ENCODE measurements at regions not wholly inside any gene's neighbourhood (a gene's known extent, or its start where the extent isn't known, plus 50 kb on each side); places are given as distances from the start of the nearest gene placed in this dataset.

DNA sequence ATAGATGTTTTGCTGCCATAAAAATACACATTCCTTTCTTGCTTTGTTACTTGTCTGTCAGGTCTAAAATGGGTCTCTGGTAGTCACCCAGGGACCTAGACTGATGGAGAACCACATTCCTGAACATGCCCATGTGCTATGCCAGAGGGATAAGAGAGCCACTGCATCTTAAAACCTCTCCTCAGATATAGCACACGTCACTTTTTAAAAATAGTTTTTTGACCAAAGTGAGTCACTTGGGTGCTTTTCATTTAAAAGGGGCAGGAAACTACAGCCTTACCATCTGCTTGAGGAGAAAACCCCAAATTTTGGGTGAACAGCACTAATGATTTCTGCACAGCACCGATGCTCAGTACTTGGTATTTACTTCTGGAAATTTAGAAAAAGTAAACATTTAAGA lies 197.8 kb downstream of the OGFRL1 start:
- DNase-seq: no peak

DNA sequence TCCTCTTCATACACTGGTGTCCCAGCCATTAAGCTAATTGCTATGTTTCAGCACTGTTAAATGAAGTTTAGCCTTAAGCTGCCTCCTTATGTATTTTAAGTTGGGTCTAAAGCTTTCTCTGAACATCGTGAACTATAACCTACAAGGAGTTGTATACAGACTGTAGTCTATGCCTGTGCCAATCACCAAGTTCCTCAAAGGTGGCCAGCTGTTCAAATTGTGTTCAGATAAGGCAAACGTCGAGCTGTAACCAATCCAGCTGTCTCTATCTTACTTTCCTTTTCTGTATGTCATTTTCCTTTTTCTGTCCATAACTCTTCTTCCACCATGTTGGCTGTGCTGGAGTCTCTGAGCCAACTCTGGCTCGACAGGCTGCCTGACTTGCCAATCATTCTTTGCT lies 199.6 kb downstream of the OGFRL1 start:
- DNase-seq: peak; percentile 75

DNA sequence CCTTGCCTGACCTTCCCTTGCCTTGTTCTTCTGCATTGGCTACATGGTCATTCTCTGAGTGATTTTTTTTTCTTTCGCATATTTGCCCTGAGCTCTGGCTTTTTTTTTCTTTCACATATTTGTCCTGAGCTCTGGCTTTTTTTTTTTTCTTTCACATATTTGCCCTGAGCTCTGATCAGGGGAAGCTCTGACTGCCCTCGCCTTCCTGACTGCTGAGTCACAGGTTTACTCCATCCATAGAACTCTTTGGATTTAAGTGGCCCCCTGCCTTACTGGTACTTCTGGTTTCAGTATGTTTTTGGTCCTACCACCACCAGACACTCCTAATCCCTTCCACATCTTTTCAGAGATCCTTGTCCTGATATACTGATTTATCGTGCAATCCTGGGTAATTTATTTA lies 201.1 kb downstream of the OGFRL1 start:
- DNase-seq: no peak

DNA sequence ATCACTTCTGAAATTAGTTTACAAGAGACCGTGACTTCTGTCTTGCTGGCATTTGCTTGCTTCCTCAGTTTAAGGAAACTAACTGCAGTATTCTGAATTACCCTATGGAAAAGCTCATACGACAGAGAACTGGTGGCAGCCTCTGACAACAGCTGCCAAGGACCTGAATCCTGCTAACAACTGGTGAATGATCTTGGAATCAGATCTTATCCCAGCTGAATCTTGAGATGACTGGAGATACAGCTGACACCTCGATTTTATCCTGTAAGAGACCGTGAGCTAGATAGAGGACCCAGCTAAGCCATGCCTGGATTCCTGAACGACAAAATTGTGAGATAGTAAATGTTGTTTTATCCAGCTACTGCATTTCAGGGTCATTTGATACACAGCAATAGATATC lies 202.3 kb downstream of the OGFRL1 start:
- DNase-seq: no peak

DNA sequence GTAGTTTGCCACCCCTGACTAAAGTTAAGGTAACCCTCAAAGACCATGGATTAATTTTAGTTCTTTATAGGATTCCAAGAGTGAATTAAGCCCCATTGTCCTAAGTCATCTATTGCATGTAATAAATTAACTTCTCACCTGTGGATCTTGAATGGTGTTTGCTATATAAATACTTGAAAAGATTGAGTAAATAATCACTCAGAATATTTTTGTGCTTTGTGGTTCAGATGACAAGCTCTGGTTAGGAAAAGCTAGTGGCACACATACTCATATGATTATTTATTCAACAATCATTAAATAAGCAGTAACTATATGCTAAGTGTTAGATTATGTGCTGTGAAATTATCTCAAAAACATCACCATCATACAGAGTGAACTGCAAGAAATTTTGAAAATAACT lies 203.2 kb downstream of the OGFRL1 start:
- no peak for DNase-seq

DNA sequence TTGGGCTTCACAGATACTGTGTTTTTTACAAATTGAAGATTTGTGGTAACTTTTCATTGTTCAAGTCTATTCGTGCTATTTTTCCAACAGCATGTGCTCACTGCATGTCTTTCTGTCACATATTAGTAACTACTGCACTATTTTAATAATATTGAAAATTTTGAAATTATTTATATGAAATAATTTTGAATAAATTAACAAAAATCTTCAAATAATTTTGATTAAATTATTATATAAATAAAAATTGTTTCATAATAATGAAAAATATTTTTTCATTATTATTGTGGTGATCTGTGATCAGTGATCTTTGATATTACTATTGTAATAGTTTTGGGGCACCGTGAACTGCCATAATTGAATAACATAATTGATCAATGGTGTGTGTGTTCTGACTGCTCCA lies 204.1 kb downstream of the OGFRL1 start:
- DNase-seq: no peak

DNA sequence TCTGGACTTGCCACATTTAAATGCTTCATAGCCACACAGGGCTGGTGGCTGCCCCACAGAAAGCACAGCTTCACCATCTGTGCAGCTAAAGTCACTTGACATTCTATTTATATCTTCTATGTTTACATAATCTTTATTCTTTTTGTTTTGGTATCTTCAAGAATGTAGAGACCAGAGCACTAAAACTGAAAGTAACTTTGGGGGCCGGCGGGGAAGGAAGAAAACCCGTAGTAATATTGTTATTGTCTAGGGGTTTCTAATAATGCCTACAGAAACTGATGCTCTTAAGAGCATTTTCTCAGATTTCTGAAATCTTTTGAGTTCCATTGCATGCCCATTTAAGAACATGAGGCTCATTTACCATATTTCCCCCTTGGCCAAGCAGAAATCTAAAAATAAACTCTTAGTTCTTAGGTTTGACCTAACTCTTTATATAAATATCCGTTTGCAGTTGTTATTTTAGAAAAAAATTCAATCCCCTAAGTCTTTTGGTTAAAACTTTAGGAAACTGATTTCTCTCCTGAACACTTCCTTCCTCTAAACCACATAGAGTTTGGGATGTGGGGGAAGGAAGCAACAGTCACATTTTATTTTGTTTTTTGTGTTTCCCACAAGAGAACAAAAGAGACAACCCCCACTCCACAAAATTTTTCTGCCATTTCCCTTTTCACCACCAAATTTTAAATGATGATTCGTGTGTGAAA lies 207.6 kb downstream of the OGFRL1 start:
- DNase-seq: peak; percentile 53

DNA sequence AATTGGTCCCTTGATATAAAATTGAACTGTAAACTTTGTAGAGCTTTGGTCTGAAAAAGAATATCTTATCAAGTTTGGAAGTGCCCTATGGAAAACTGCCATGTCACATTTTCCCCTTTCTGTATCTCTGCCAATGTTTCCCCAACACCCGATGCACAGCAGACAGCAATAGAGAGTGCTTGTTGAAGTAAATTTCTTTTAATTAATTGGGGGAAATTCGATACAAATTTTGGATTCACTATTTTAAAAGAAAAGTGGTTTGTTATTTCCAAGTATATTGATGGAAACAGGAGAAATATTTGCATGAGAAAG lies 208.1 kb downstream of the OGFRL1 start:
- DNase-seq: peak; percentile 34

DNA sequence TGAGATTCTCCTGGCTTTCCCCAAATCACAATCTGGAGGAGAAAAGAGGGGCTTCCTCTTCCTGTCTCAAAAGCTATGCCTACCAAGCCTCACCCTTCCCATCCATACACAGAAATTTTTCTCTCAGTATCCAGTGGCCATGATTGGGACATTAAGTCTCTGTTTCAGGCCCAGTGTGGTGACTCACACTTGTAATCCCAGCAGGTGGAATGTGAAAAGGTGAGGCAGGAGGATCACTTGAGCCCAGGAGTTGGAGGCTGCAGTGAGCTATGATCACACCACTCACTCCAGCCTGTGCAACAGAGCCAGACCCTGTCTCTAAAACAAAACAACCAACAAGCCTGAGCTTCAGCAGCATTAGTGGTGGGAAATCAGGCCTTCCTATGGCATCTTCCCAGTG lies 210.0 kb downstream of the OGFRL1 start:
- DNase-seq: no peak

DNA sequence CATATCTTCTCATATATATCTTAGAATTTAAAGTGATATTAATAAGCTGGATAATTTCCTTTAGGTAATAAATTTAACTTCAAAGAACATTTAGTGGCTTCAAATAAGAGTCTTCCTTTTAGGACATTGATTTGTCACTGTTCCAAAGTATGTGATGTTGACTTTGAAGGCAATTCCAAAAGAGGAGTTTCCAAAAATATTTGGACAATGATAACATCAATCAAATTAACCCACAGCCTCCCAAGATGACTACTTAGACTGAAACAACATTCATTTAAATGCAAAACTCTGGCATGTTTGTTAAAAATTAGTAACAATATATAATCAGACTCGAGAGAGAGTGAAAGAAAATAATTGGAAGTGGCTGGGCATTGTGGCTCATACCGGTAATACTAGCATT lies 211.1 kb downstream of the OGFRL1 start:
- DNase-seq: no peak

DNA sequence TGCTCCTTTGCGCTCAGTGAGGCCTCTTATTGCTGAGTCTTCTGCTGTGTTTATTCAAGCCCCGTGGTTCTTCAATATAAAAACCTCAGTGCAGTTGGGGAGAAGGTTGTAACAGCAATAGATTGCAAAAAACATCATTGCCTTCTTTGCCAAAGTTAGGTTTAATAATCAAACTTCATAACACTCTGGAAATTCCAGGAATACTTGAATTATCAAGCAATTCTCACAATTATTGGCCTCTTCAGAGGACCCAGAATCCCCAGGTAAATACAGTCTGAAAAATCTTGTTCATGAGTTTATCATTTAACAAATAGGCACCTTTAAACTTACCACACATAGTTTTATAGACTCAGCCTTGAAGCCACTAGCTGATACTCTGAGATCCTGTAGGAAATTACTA lies 213.6 kb downstream of the OGFRL1 start:
- no peak for DNase-seq

DNA sequence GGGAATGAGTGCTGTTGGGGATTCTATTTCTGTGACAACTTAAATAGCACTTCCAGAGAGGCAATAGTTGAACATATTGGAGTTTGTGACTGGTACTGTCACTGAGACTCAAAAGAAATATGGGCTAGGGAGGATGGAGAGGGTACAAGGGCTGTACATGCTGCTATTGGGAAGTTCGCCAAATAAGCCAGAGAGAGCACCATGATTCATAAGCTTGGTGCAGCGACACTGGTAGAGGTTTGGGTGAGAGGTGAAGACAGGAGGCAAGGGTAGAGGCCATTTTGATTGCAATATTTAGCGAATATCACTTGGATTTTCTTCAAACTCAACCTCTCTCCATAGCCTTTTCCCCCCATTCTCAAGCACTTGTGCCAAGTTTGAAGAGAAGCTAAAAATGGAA lies 214.3 kb downstream of the OGFRL1 start:
- no peak for DNase-seq

DNA sequence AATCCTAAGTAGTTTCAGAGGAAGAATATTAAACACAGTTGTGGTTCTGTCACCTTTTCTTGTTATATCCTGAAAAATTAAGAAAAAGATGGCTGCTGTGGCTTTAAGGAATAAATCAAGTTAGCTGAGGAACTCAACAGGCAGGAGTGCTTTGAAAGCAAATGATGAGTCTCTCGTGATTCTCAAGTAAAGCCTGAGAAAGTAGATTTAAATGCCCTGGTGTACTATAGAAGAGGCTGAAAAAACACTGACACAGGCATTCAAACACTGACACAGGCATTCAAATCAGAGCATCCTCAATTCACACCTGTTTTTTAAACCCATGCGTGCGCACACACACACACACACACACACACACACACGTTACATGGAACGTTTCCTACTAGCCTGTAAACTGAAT lies 218.6 kb downstream of the OGFRL1 start:
- no peak for DNase-seq

DNA sequence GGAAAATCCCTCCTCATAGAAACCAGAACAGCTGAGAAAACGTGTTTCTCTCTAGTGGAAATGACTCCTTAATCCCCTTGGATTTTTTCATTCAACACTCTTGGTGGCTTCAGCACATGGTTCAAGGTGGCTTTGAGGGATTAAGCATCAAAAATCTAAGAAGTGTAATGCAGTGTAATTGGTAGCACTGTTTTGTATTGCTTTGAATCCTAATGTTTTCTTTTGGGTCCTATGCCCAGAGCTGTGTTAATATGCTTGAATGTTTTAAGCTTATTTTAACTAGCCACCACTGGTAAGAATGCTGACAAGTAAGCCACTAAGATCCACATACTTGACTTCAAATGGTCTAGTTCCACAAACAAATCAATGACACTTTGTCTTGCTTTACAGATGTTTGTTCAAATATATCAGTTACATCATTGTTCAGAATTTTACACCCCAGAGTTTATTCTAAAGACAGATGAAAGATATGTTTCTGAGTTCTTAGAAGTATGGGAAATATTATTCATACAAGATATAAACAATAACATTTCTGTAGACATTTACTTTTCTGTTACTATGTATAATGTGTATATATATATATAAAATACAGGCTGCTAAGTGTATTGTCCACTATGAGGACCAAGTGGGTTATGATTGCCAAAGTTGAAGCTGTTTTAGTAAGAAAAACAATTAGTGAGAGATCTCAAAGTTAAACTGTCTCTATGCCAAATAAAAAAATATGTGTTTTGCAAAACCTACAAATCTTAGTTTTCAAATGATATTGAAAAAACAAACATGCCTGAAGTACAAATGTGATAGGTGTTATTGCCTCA lies 220.8 kb downstream of the OGFRL1 start:
- no peak for DNase-seq

DNA sequence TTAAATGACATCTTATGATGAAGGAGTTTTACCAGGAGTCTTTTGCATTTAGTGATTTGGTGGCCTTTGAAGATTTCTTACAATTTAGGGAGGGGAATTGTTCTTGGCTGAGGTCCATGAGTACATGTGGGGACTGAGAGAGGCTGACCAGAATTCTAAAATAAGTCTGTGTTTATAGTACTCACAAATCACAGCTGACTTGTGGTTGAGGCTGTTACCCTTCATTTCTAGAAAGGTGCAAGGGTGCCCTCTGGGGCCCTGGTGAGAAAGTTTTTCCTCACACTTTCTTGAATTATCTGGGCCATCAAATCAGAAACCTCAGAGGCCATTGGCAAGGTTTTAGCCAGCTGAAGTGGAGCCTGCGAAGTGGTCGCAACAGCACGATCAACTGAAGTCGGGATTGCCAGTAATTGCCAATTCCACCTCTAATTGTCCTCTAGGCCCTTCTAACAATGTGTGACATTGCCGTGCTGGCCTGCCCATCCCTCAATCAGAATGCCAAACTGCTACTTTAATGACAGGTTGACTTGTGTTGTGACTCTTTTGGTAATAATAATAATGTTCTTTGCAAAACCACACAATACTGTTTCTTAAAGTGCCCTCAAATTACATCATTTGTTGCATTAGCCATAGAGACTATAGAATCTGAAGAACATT lies 221.6 kb downstream of the OGFRL1 start:
- peak; percentile 51 for DNase-seq

DNA sequence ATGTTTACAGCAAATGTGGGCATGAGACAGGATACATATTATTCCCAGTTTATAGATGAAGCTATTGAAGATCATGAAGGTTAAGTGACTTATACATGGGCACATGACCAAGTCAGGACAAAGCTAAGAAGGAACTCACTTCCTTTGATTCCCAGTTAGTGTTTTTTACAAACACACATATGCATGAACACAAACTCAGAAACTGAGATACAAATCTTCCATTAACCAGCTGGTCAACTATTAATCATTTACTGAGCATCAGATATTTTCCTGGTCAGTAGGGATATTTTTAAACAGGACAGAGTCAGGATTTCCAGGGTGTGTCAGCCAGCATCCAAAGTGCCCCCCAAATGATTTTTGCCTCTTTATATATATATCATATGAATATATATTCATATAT lies 222.2 kb downstream of the OGFRL1 start:
- no peak for DNase-seq

DNA sequence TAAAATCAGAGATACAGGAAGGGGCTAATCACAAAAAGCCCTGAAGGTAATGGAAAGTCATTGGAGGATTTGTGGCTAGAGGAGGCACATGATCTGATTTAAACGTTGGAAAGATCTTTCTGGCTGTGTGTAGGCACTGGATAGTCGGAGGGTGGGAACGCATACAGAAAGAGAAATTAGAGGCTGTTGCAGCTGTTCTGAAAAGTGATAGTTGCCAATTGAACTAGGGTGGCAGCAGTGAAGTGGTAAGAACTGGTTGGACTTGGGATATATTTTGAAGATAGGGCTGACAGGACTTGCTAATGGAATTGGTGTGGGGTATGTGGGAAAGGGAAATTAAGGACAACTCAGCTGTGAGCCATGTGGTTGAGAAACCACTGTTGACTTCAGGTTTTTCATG lies 223.6 kb downstream of the OGFRL1 start:
- DNase-seq: no peak

DNA sequence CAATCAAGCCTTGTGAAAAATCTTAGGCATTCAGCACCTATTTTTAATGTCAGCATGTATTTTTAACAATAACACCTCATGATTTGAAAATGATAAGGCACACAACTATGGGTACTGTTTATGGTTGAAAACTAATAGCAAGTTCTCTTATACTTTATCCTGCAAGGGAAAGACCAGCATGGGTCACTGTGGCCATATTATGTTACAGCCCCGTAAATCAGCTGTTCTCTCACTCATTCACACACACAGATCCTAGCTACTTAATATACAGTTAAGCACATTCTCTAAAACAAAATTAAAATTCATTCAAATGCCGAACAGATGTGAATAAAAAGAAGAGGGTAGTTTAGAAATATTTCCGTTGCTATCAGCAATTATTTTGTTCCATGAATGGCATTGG lies 224.4 kb downstream of the OGFRL1 start:
- no peak for DNase-seq

DNA sequence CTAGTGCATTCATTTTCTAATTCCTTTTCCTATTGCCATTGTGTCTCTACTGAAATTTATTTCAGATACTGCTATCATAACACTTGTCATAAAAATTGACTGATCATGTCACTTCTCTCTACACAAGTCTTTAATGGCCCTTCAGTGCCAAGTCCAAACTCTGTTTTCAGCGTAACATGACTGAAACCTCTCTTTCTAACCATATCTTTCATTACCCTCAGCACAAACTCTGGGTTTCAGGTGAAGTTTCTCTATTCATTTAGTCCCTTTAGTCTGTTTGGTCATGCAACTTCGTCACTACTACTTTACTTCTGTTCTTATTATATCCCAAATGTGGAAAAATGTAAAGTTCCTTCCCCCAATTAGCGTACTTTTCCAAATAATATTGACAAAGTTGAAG lies 234.9 kb downstream of the OGFRL1 start:
- DNase-seq: no peak

DNA sequence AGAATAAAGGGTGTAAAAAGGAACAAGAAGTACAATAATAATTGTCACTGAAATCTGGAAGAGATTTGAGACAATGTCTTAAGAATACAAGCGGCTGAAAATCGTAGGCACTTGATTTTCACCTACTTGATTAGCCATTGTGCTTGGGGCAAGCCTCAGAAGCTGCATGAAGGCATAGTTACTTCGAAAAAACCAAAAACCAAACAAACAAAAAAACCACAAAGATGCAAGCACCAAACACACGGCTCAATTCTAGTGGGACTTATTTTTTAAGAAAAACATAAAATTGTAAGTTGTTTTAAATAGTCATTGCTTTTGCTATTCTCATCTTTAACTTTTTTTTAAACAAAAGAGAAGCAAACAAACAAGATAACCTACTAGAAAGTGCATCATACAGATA lies 235.6 kb downstream of the OGFRL1 start:
- no peak for DNase-seq

DNA sequence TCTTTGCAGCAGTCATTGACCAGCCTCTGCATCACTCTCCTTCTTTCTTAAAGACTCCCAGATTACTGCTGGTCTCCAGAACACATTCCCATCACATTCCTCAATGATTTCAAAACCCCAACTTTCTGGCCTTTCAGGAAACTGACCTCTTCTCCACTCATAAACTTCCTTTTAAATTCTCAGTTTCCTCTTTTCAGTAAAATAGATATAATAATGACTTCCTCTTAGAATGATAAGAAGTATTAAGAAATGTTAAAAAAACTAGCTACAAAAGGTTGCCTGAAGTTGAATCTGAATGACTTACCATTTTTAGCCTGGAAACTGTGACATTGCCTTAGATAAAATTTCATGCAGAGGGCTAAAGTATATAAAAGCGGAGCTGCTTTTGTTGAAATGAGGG lies 239.3 kb downstream of the OGFRL1 start:
- DNase-seq: no peak

DNA sequence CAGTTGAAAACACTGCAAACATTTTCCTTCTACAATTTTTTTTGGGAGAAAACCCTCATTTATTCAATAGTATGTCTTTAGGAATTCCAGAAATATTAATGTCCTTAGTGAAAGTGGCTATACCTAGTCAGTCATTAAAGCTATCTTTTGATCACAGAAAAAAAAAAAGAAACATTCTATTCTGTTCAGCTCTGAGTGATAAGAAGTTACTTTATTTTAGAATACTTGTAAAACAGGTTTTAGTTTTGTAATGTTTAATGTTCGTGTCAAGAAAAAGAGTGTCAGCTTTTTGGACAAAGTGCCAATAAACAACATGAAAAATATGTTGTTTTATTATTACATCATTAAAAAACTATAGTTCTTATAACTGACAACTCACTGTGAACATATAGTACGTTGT lies 240.4 kb downstream of the OGFRL1 start:
- DNase-seq: no peak

DNA sequence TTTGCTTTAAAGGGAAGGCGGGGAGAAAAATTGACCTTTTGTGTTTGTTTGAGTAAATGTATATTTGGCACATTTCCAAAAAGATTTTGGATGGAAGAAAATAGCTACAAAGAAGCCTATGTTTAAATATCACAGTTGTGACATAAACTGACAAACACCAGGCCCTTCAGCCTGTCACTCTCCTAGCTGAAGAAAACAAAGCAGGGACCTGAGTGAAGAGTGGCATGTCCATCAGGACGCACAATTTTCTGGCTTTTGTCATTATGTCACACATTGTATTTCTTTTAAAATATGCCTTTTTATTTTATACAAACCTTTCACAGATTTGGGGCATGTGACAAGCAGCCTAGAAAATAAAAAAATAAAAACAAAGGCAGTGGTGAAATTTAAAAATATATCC lies 241.2 kb downstream of the OGFRL1 start:
- DNase-seq: no peak

DNA sequence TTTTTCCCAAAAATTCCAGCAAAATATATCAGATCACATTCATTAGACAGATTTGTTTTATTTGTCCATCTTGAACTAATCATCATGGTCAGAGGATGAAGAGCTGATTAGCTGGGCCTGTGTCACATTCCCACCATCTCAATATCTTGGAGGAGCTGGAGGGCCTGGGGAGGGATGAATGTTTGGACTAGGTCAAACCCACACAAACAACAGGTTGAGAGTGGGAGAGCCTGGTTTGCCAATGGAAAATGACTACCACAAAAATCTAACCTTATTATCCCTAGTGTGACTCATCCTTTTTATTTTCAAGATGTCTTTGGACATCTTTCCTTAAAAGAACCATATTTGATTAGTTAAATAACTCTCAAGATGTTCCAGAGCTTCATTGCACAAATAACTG lies 242.4 kb downstream of the OGFRL1 start:
- DNase-seq: no peak

DNA sequence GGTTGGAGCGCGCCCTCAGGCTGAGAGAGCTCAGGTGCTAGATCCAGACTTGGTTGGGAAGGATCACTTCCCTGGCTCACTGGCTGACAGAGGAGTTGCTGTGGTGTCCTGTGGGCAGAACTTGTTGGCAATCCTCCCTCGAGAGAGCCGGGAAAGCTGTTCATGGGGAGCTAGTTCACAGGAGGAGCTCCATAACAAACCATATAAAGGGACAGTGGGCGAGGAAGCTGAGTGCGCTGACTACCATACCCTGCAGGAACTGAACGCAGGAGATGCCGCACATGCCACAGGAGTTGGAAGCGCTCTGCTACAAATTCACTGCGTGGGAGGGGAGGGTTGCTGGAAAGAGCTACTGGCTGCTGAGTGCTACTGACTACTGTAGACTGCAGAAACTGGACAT lies 243.2 kb downstream of the OGFRL1 start:
- no peak for DNase-seq
